Stimulated activated CD4-positive, alpha-beta T cell treated with anti-CD3 and anti-CD28 coated beads, Interleukin-4, amount 100 ng/mL, for 48 hours (primary cell): ENCODE measurements at regions not wholly inside any gene's neighbourhood (a gene's known extent, or its start where the extent isn't known, plus 50 kb on each side); places are given as distances from the start of the nearest gene placed in this dataset.

Source experiments
- DNase-seq, 2 donors: peaks; one replicate each; pipeline ENCODE4 v3.0.0-alpha.2; 2020; ENCODE audit warnings: low read depth in 2 of 2

DNA sequence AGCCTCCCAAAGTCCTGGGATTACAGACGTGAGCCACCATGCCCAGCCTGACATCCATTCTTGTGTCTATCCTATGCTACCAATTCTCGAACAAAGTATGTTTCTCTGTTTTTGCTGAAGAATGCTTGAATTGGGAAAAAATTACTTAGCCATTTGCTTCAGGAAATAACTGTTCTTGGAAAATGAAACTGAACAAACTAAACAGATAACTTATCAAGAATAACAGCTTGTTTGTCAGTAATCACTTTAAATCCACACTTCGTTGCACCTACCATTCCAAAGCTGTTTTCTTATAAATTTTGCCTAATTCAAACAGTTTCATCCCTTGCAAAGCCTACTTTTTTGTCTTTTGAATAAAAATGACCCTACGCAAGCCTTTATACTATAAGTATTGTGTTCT lies 672.9 kb downstream of the SUCLG1 start:
- no peak for DNase-seq

DNA sequence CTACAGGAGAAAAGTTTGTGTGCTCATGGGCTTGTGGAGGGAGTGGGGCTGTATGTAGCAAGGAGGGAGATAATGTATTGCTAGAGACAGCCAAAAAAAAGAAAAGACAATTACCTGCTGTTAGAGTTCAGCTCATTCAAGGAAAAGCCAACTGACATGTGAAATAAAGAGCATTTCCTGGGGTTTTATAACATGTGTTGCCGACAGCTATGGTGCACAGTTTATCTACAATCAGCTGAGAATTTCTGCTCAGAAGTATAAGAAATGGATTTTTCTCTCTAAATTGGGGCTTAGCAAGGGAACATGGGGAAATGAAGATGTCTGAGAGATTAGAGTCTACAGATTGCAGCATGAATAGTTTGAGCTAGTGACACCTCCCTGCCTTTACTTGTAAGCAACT lies 674.1 kb downstream of the SUCLG1 start:
- no peak for DNase-seq

DNA sequence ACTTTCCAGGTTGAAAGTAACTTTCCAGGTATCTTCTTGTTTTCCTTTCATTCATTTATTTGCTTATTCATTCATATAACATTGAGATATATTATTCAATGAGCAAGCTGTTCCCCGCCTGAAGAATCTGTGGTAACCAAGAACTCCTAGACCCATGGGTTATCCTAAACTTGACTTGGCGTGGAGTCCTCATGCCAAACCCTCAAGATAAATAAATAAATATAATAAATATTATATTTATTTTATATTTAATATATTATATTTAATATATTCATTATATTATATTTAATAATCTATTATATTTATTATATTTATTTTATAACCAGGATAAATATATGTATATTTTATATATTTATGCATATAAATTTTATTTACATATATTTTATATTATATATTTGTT lies 674.8 kb downstream of the SUCLG1 start:
- no peak for DNase-seq

DNA sequence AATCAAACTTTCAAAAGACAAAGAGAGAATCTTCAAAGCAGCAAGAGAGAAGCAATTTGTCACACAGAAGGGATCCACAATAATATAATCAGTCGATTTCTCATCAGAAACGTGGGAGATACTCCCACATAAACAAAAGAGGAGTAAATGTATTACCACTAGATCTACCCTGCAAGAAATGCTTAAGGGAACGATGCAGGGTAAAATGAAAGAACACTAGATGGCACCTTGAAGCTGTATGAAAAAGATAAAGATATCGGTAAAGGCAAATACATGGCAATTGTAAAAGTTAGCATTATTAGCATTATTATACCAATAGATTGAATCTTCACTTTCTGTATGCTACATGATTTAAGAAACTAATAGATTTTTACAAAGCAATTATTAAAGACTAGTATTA lies 677.0 kb downstream of the SUCLG1 start:
- no peak for DNase-seq

DNA sequence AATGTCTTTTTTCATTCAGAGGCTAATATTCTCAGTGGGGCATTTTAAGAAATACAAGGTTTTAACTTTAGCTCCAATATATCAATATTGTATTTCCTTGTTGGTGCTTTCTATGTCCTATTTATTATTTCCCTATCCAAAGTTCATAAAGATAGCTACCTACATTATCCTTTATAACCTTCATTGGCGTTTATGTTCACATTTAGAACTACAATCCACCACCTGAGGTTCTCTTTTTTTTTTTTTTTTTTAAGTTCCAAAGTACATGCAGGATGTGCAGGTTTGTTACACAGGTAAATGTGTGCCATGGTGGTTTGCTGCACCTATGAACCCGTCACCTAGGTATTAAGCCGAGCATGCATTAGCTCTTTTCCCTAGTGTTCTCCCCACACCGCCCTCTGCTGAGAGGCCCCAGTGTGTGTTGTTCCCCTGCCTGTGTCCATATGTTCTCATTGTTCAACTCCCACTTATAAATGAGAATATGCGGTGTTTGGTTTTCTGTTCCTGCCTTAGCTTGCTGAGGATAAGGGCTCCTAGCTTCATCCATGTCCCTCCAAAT lies 694.6 kb downstream of the SUCLG1 start:
- DNase-seq, result no peak

DNA sequence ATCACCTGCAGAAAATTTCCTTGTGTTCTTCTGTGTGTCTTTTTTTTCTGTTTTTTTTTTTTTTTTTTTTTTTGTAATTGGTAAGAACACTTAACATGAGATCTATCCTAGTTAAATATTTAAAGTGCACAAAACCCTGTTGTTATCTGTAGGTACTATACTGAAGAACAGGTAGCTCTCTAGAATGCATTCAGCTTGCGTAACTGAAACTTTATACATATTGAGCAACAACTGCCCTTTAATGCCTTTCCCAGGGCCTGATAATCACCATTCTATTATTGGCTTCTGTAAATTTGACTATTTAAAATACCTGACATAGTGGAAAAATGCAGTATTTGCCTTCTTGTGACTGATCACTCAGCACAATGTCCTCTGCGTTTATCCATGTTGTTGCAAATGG lies 701.8 kb downstream of the SUCLG1 start:
- no peak for DNase-seq

DNA sequence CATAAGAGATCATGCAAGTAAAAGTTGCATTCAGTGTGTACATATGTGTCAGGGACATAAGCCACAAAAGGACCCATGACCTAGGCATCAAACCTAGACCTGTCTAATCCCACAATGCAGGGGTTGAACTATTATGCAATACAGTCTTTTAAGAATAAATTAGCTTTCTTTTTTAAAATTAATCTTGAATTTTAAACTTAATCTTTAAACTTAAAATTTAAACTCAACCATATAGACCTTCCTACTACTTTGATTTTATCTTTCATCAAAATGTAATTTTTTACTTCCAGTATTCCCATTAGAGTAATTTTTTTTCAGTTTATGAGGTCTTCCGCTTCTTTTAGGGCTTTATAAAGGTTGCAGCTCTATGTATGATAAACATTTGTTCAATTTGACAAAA lies 702.9 kb downstream of the SUCLG1 start:
- DNase-seq, result no peak

DNA sequence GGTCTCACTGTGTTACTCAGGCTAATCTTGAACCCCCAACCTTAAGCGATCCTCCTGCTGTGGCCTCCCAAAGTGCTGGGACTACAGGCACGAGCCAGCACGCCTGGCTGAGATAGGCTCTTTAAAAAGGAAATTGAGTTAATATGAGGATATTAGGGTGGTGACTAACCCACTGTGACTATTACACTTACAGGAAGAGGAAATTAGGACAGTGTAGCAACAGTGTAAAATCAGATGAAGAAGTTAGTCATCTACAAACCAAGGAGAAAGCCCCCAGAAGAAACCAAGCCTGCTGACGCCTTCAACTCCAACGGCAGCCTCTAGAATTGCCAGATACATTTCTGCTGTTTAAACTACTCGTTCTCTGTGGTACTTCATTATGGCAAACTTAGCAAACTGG lies 711.9 kb downstream of the SUCLG1 start:
- no peak for DNase-seq

DNA sequence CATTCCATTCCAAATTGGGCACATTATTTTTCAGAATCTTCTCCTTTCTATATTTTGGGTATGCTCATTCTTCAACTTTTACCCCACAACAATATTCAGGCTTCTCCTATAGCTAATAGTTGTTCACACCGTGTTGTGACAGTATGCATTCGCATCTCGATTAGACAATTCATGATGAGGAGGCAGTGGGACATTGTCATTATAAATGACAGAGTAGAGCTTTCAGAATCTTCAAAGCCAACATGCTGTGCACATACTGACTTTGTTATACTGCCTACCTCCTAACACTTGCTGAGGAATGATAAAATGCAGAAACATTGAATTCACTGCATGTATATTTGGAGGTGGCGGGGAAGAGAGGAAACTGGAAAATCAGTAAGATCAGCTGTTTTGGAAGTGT lies 714.2 kb downstream of the SUCLG1 start:
- DNase-seq, result no peak

DNA sequence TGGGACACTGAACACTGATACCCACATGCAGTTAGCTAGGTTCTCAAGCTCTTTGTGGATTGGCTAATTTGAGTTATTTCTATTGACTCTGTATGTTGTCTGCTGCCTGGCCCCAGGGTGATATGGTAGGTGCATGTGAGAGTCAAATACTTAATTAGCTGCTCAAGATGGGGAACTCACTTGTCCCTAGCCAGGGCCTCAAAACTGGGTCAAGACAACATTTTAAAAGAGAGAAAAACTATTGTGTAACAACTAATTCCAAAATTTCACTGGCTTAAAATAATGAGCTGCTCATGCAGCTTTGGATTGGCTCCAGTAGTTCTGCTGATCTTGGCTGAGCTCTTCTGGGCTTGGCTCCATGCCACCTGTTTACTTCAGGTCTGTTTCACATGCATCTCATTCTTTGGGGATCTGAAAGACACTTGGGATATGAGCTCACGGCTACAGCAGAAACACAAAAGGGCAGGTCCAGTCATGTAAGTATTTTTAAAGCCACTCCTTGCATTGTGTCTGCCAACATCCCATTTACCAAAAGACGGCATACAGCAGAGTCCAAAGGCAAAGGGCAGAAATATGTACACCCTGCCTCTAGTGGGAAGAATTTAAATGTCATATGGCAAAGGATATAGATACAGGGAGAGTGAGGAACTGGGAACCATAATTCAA lies 716.8 kb downstream of the SUCLG1 start:
- DNase-seq, result no peak

DNA sequence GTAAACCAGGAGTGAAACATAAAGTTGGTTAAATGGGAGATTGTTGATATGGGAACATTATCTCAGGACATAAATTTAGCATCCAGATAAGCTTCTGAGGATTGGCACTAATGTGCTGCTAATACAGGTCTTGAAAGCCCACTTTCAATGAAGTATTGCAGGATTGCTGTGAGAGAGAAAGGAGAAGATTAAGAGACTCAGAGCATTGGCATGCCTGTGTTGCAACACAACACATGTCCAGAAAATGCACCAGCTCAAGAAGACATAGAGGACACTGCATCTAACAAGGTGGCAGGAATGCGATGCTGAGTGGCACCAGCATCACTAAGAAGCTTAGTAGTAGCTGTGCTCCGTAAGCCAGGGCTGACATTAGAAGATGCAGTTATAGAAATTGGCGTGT lies 728.9 kb downstream of the SUCLG1 start:
- DNase-seq, result no peak

DNA sequence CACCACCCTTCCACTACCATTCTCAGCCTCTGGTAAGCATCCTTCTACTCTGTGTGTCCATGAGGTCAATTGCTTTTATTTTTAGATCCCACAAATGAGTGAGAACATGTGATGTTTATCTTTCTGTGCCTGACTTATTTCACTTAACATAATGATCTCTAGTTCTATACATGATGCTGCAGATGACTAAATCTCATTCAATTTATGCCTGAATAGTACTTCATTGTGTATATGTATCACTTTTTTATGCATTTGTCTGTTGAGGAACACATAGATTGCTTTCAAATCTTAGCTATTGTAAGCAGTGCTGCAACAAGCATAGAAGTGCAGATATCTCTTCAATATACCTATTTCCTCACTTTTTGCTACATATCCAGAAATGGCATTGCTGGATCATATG lies 733.3 kb downstream of the SUCLG1 start:
- no peak for DNase-seq

DNA sequence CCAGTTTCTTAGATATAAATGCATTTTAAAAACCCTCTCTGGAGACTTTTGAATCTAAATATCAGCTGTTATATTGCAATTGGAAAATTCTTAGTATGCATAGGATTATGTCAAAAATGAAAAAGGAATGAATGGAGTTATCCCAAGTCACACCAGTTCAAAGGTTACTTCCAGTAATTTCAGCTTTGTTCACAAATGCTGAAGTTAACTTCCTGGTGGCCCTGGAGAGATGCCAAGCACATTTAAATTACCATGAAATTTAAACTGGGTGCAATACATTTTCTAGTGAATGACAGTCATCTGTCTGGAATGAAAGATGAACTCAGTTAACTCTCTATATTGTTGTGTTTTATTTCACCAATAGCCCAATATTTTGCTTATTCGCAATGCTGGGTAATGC lies 753.9 kb downstream of the SUCLG1 start:
- DNase-seq, result no peak

DNA sequence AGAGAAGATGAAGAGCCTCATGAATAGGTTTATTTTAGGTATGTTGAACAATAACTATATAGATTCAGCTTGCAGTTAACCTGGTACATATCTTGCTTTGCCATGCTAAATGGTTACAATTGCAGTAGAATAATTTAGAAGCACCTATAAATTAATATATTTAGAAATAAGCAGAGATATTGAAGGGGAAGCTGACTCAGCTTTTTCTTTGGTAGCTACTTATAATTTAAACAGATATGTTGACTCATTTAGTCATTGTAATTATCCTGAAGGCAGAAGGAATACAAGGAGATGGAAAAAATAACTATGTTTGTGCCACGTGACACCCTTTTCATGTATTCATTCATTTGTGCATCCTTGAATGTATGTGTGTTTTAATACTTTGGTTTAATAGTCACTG lies 755.5 kb downstream of the SUCLG1 start:
- DNase-seq, result no peak

DNA sequence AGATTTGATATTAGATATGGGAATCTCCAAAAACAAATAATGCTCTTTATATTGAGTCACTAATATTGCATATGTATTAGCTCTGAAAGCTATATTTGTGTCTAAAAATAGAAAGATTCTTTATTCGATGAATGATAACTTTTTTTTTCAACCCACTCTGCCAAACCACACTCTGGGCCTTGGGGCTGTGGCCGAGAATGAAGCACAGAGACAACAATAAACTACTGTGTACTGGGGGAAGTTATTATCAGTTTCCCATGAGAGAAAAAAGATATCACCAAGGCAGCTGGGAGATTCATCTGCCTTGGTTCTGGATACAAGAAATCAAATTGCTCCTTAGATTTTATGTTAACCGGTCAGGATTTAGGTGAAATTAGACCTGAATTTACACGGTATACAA lies 762.2 kb downstream of the SUCLG1 start:
- no peak for DNase-seq

DNA sequence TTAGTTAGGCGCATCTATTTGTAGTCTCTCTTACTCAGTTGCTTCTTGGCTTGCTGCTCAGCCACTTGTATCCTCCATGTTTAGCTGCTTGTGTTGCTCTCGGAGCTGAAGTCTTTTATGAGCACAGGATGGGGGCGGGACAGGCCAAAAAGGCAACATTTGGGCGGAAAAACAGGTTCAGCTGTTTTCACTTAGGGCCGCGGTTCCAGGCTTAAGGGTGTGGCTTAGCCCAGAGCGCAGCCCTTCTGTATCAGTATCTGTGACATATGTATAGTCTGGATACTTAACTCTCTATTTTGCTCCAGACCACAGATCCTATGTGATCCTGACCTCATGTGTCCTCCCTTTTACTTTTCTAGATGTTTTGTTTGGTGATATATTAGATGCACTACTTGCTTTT lies 763.5 kb downstream of the SUCLG1 start:
- DNase-seq, result no peak

DNA sequence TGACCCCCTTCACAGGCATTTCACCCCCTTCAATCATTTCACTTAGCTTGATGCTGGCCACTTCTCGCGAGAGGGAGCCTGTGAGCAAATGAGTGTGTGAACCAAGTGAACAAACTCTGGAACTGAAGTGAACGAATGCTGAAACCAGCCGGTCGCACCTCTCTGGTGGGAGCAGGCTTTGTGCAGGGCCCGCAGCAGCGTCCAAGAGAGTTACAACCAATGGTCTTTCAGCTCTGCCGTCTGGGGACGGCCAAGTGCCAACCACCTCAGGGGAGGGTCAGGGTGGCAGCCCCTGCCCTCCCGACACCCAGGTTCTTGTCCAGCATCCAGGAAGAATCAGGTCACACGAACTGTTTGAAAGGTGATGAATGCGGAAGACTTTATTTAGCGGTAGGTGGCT lies 764.0 kb downstream of the SUCLG1 start:
- no peak for DNase-seq

DNA sequence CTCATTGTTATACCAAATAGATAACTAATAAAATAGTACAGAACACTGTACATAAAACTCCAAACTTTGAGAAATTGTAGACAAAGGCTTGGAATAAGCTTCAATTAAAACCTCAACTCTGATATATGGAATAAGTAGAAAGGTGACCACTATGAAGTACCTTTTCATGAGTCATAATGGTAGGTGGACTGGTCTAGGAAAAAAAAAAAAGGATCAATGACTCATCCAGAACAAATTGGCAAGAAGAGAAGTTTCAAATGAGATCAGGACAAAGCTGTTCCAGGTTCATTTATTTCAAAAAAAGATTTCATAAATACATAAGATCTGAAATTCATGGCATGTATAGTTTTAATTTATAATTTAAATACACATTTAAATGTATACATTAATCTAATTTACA lies 769.7 kb downstream of the SUCLG1 start:
- no peak for DNase-seq

DNA sequence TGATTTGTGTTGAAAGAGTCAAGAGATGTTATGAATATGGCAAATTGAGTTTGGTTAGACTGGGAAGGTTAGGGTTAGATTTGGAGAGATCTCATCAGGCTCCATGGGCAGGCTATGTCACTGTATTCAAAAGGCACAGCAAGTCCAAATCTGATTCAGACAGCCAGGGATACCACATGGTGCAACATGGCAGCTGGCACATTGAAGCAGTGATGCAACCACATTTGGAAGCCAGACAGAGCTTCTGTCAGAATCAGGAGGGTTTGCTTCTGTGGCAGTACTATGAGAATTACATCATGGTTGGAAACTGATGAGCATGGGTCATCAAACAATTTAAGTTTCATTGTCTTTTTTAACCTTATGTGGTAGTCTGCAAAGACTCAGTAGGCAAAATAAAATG lies 772.2 kb downstream of the SUCLG1 start:
- DNase-seq, result no peak

DNA sequence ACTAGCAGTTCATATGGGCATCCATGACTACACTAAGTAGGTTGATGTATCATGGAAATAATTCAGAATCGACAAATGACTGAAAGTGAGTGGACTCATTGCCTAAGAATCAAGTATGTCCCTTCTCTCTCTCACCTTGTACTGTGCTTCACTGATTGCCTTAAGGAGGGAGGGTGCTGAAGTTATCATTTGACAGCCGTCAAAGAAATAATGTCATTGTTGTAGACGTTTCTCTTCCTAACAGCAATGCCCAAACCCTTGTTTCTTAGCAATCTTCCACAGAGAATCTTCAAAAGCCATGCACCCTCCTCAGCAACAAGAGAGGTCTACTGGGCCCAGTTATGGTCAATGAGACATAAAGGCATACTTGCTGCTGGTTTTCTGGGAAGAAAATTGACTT lies 785.0 kb downstream of the SUCLG1 start:
- no peak for DNase-seq

DNA sequence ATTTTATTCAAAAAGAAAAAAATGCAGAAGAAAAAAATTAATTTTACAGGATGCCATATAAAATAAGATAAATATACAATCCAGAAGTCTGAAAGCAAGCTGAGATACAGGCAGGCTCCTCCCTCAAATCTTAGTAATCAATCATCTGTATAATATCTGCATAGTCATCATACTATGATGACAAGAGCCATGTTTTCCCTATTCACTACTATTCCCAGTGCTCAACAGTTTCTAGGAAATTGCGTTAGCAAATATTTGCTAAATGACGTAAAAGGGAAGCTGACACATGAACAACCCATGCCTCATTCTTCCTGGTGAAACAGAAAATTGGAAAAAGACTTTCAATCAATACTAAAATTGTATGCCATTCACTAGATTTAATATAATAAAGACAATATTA lies 793.2 kb downstream of the SUCLG1 start:
- DNase-seq, result no peak

DNA sequence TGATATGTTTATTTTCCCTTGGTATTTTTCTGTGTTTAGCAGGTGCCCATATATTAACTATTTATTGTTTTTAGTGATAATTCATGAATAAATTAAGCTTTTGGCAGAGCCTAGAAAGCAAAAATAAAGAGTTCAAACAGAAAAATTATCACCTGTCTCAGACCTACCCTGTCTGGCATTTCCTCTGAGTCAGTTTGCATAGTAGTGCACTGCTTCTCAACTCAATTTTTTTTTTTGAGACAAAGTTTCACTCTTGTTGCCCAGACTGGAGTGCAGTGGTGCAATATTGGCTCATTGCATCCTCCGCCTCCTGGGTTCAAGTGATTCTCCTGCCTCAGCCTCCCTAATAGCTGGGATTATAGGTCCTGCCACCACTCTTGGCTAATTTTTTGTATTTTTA lies 793.9 kb downstream of the SUCLG1 start:
- DNase-seq, result no peak

DNA sequence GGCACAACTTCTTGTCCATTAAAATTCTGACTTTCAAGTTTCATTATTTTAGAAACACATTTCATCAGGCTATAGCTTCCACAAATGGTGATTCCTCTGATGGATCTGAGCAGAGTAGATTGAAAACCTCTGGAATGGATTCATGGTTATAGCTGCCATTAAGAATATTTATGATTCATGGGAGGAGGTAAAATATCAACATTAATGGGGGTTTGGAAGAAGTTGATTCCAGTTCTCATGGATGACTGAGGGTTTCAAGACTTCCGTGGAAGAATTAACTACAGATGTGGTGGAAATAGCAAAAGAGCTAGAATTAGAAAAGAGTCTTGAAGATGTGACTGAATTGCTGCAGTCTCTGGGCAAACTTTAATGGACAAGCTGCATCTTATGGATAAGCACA lies 797.4 kb downstream of the SUCLG1 start:
- no peak for DNase-seq

DNA sequence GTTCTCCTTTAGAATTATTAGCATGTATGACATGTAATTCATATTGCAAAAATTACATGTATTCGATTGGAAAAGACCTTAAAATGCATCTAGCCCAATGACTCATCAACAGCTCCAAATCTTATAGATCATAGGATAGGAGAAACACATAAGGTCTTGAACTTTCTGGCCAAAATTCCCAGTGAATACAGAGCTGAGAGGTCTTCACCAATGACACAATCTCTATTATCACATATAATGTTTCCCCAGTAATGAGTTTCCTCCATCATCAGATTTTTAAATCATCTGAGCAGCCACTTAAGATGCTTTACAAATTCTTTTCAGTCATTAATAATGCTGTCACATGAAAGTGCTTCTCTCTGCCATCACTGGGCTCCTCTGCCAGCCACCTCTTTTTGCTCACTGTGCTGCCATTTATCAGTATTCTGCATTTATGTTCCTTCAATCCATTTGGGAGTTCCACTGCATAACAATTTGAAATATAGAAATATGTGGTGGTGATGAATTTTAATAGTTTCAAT lies 804.9 kb downstream of the SUCLG1 start:
- no peak for DNase-seq
